Spleen (tissue), 11 donors: ENCODE measurements at regions not wholly inside any gene's neighbourhood (a gene's known extent, or its start where the extent isn't known, plus 50 kb on each side); places are given as distances from the start of the nearest gene placed in this dataset.

Experiments
- DNase-seq: peaks from one replicate; pipeline ENCODE4 v3.0.0-alpha.2; 2020
- H3K27ac ChIP-seq, 8 donors: fragments of 200-600 bp; sonication (generic) in 7 of 8; 1 replicate in 4 of 8; 2 replicates in 4 of 8; pipeline versions ENCODE4 v1.5.0 to v1.8.0; 2016 to 2021; ENCODE audit warnings: inconsistent platforms in 4 of 8, mild to moderate bottlenecking in 4 of 8, moderate library complexity in 1 of 8
- H3K27me3 ChIP-seq, 7 donors: fragments of 200-600 bp; sonication (generic) in 6 of 7; replicated peaks in 1 of 7; 1 replicate in 4 of 7; 2 replicates in 3 of 7; pipeline versions ENCODE4 v1.5.0 to v1.8.0; 2016 to 2021; ENCODE audit warnings: inconsistent platforms in 3 of 7, mild to moderate bottlenecking in 1 of 7
- H3K36me3 ChIP-seq, 6 donors: fragments of 200-600 bp; sonication (generic) in 5 of 6; 1 replicate in 4 of 6; 2 replicates in 2 of 6; pipeline versions ENCODE4 v1.5.0 to v1.8.0; 2016 to 2021; ENCODE audit warnings: inconsistent platforms in 2 of 6
- H3K4me1 ChIP-seq, 6 donors: fragments of 200-600 bp; sonication (generic) in 5 of 6; 1 replicate in 3 of 6; 2 replicates in 3 of 6; pipeline versions ENCODE4 v1.5.0 to v1.8.0; 2016 to 2021; ENCODE audit warnings: inconsistent platforms in 3 of 6
- H3K4me3 ChIP-seq, 8 donors: fragments of 200-600 bp; sonication (generic) in 7 of 8; 1 replicate in 4 of 8; 2 replicates in 4 of 8; pipeline versions ENCODE4 v1.5.0 to v1.8.0; 2016 to 2021; ENCODE audit warnings: inconsistent platforms in 4 of 8, mild to moderate bottlenecking in 4 of 8, moderate library complexity in 2 of 8
- H3K9me3 ChIP-seq, 8 donors: fragments of 200-600 bp; sonication (generic) in 7 of 8; 1 replicate in 4 of 8; 2 replicates in 4 of 8; pipeline versions ENCODE4 v1.5.0 to v1.8.0; 2016 to 2021; ENCODE audit warnings: inconsistent platforms in 4 of 8
- CTCF ChIP-seq, 11 experiments: fragments of 200-600 bp in 7 of 11; fragments of 450-650 bp in 4 of 11; sonication (generic) in 4 of 11; IDR thresholded peaks in 8 of 11; conservative IDR thresholded peaks in 3 of 11; 1 replicate in 7 of 11; 2 replicates in 4 of 11; pipeline versions ENCODE4 v1.4.0 to v1.8.0; 2016 to 2021; ENCODE audit warnings: antibody characterized with exemption in 11 of 11, inconsistent platforms in 4 of 11, mild to moderate bottlenecking in 1 of 11
- POLR2A ChIP-seq, 3 donors: fragments of 450-650 bp; IDR thresholded peaks; one replicate each; pipeline ENCODE4 v1.5.1; 2017; ENCODE audit warnings: antibody characterized with exemption in 3 of 3, mild to moderate bottlenecking in 1 of 3
- POLR2AphosphoS5 ChIP-seq, 3 donors: sonication (generic); formaldehyde crosslinking; IDR thresholded peaks; one replicate each; pipeline ENCODE4 v1.5.1; 2017; ENCODE audit warnings: antibody characterized with exemption in 3 of 3
- WGBS, 5 donors: extraction: QIAGEN DNeasy Blood & Tissue Kit in 3 of 5; methylation state at CpG; one replicate each; pipeline versions ENCODE4 v1.1.5 to v1.1.7; 2013 to 2018; 5-methylcytosine and 5-hydroxymethylcytosine counted together
- intact Hi-C: fragments of 100-400 bp; cut with DNase I; formaldehyde crosslinking; loops from one replicate; pipeline ENCODE4 v1.15.0; 2023; ENCODE audit warnings: low total_unique reads
- donor health status: healthy with polysubstance abuse.
- donor health status: DM: no; HTN: no; CAD: no; lungs with moderate emphysema.
- donor health status: DM: no; HTN: no; CAD: no.
- donor health status: Bipolar disorder and iron deficiency.
- donor health status: healthy.
- donor health status: DM: no; HTN: no; CAD: no.
- donor health status: DM: yes; HTN: yes; CAD: no.

GRCh38 chr6:97459986-97460385 is 177.0 kb upstream of the MMS22L start:
- DNase-seq = no peak
- no peaks in the 10 kb centered on the region for H3K27me3 ChIP-seq
- no peaks in the 10 kb centered on the region for H3K36me3 ChIP-seq
- 83 to 97% (median 89%) methylated on average over 1 of the region's 1 CpG for WGBS, 5 donors
- no peaks in the 10 kb centered on the region for H3K9me3 ChIP-seq
- no peak overlapping the region for H3K4me3 ChIP-seq
- intact Hi-C loops = no loop called here
- H3K27ac ChIP-seq = no peak overlapping the region
- no peaks in the 10 kb centered on the region for H3K4me1 ChIP-seq
- TF ChIP-seq POLR2A (IDR thresholded peaks at IDR 0.05) (no peak), CTCF (IDR thresholded peaks at IDR 0.05 in 8 of 11, conservative IDR thresholded peaks at IDR 0.05 in 3 of 11) (no peak), POLR2AphosphoS5 (IDR thresholded peaks at IDR 0.05) (no peak)

GRCh38 chr6:97460394-97461080 is 177.5 kb upstream of the MMS22L start:
- WGBS, 5 donors = 64 to 80% (median 74%) methylated on average over 7 of the region's 7 CpGs
- Histone ChIP-seq H3K36me3 (no peaks in the 10 kb centered on the region), H3K4me3 (no peak overlapping the region), H3K27ac (no peak overlapping the region), H3K4me1 (no peaks in the 10 kb centered on the region), H3K27me3 (no peaks in the 10 kb centered on the region), H3K9me3 (no peaks in the 10 kb centered on the region)
- no peak for TF ChIP-seq POLR2AphosphoS5 (IDR thresholded peaks at IDR 0.05)
- no peak for TF ChIP-seq POLR2A (IDR thresholded peaks at IDR 0.05)
- no peak for TF ChIP-seq CTCF (IDR thresholded peaks at IDR 0.05 in 8 of 11, conservative IDR thresholded peaks at IDR 0.05 in 3 of 11)
- DNase-seq = no peak
- intact Hi-C loops = no loop called here

GRCh38 chr6:97461218-97461617 is 178.2 kb upstream of the MMS22L start:
- TF ChIP-seq POLR2AphosphoS5 (IDR thresholded peaks at IDR 0.05) (no peak), CTCF (IDR thresholded peaks at IDR 0.05 in 8 of 11, conservative IDR thresholded peaks at IDR 0.05 in 3 of 11) (no peak), POLR2A (IDR thresholded peaks at IDR 0.05) (no peak)
- Histone ChIP-seq H3K4me3 (no peak overlapping the region), H3K27ac (no peak overlapping the region), H3K9me3 (no peaks in the 10 kb centered on the region), H3K27me3 (no peaks in the 10 kb centered on the region), H3K4me1 (no peaks in the 10 kb centered on the region), H3K36me3 (no peaks in the 10 kb centered on the region)
- intact Hi-C loops = no loop called here
- DNase-seq = no peak
- 35 to 61% (median 54%) methylated on average over 3 of the region's 3 CpGs for WGBS, 5 donors

- Histone ChIP-seq H3K27me3 (no peaks in the 10 kb centered on the region), H3K27ac (no peak overlapping the region), H3K4me3 (no peak overlapping the region), H3K36me3 (no peaks in the 10 kb centered on the region), H3K4me1 (no peaks in the 10 kb centered on the region), H3K9me3 (no peaks in the 10 kb centered on the region)
- intact Hi-C loops = no loop called here
- DNase-seq = no peak
- WGBS, 5 donors = 74 to 88% (median 84%) methylated on average over 3 of the region's 3 CpGs
- TF ChIP-seq POLR2A (IDR thresholded peaks at IDR 0.05) (no peak), CTCF (IDR thresholded peaks at IDR 0.05 in 8 of 11, conservative IDR thresholded peaks at IDR 0.05 in 3 of 11) (no peak), POLR2AphosphoS5 (IDR thresholded peaks at IDR 0.05) (no peak)
Observed at GRCh38 chr6:97462031-97462430, 179.0 kb upstream of the MMS22L start.
